D341Med (cell line): ENCODE measurements at regions not wholly inside any gene's neighbourhood (a gene's known extent, or its start where the extent isn't known, plus 50 kb on each side); places are given as distances from the start of the nearest gene placed in this dataset.

ENCODE experiments used
- DNase-seq: peaks from one replicate; pipeline ENCODE4 v3.0.0; 2012; ENCODE audit warnings: low spot score

GRCh38 chr4:133467290-133467947, 318.3 kb downstream of the PCDH10 start:
- no peak for DNase-seq

GRCh38 chr4:133465022-133465421, 315.9 kb downstream of the PCDH10 start:
- DNase-seq, result no peak

- no peak for DNase-seq
Observed at GRCh38 chr4:133464311-133464710, 315.2 kb downstream of the PCDH10 start.

- no peak for DNase-seq
Observed at GRCh38 chr4:133452678-133453077, 303.6 kb downstream of the PCDH10 start.

DNA sequence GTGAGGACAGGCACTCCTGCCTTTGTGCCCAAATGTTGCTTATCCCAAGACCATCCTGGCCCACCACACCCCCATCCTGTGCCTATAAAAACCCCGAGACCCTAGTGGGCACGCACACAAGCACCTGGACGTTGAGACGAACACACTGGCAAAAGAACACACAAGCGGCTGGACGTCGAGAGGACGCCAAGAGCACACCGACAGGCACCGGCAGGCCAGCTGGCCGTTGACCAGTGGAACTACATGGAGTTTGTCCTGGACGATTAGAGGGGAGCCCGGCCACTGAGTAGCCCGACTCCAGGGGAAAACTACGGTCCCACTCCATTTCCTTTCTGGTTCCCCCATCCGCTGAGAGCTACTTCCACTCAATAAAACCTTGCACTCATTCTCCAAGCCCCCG, 301.7 kb downstream of the PCDH10 start:
- DNase-seq, result no peak

DNA sequence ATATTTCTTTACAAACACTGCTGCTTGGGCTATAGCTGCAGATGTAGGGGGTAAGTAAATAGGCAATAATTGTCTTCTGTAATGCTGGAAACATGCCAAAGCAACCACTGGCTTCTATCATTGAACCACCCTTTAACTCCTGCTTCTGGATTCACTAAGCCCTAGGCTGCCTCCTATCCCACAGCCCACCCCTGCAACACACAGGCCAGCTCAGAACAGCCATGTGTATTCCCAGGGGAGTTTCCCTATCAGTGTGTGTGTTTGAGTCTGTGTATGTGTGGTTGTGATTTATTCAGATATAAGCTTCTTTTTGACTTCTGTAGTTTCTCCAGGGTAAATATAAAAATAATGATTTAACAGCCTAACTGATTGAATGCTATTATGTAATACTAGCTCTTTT, 291.3 kb downstream of the PCDH10 start:
- DNase-seq, result no peak

DNA sequence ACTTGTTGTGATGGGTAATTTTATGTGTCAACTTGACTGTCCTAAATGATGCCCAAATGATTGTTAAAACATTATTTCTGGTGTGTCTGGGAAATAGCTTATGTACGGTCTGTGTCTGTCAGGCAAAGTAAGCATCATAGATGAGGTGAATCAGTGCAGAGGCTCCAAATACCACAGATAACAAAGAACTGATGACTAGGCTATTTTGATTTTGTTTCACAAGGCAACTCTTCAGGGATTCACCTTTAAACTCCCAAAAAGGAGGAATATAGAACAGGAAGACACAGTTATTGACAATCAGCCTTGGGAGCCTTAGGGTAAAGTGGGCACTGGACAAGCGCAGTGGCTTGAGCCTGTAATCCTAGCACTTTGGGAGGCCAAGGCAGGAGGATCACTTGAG, 290.7 kb downstream of the PCDH10 start:
- no peak for DNase-seq

- DNase-seq, result no peak
Observed at GRCh38 chr4:133424605-133425004, 275.5 kb downstream of the PCDH10 start.

GRCh38 chr4:133403913-133404312, 254.8 kb downstream of the PCDH10 start:
- DNase-seq, result no peak

GRCh38 chr4:133402616-133403015, 253.5 kb downstream of the PCDH10 start:
- no peak for DNase-seq

DNA sequence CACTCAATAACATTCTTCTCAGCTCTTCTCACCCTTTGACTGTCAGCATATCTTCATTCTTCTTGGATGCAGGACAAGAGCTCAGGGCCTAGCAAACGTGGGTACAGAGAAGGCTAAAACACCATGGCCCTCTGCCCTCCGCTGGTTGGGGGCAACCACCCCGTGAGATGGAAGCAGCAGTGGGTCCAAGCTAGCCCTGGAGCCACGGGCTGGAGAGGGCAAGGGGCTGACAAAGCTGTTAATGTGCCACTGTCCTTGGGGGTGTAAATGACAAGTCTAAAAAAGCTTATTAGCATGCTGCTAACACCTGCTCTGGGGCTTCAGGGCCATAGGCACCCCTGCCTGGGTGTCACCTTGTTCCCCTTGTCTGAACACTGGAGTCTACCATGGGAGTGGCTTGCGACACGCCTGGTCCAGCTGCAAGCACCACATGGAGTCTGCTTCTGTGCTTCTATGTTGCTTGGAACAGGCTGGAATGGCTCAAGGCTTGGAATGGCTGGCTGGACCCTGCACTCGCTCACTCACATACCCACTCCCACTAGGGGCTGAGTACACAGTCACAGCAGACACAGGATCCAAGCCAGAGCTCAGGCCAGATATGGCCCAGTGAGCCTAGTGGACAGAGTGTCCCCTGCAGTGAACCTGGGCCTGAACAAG, 246.0 kb downstream of the PCDH10 start:
- no peak for DNase-seq

DNA sequence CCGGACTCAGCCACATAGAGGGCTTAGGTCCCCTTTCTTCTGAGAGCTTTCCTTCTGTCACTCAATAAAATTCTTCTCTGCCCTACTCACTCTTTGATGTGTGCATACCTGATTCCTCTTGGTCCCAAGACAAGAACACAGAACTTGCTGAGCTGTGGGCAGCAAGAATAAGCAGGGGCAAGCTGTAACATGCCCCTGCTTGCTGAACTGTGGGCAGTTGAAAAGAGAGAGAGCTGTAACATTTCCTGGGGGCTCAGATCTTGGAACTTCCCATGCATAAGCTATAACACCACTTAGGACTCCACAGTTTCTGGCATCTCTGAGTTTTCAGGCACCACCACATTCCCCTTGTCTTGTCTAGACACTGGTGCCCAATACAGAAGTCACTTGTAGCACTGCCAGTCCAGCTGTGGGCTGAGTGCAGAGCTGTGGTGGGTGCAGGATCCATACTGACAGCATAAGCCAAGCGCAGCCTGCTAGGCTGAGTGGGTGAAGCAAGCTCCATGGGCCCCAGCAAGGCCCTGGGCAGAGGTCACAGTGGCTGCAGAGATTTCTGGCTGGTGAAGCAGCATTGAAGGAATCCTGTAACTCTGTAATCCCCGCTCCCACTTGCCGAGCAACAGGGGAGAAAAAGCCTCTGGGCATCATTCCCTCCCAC, 241.2 kb downstream of the PCDH10 start:
- DNase-seq, result no peak

- DNase-seq, result no peak
Observed at GRCh38 chr4:133389029-133389428, 239.9 kb downstream of the PCDH10 start.

GRCh38 chr4:133385161-133385954, 236.3 kb downstream of the PCDH10 start:
- DNase-seq, result no peak

DNA sequence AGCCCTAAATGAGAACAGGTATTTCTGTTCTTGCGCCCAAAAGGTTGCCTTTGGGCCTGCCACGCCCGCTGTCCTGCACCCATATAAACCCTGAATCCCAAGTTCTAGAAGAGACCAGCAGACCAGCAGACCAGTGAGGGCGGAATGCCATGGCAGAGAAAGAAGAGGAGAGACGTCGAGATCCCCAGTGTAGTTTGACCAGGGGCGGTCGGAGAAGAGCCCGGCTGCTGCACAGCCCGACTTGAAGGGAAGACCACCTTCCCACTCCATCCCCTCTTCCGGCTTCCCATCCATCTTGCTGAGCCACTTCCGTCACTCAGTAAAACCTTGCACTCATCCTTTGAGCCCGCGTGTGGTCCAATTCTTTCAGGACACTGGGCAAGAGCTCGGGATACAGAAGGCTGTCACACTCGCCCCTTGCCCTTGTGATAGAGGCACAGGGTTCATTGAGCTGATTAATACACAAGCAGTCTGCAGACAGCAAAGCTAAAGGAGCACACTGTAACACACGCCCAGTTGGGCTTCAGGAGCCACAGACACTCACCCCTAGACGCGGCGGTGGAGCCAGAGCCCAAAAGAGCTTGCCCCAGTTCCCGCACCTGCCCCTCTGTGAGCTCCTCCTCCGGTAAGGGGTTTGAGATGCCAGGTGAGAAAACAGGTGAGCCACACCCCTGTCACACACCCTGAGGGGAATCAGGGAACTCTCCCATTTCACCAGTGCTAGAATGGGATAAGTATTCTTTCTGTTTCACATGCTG, 230.8 kb downstream of the PCDH10 start:
- DNase-seq, result no peak

GRCh38 chr4:133377286-133377685, 228.2 kb downstream of the PCDH10 start:
- no peak for DNase-seq

DNA sequence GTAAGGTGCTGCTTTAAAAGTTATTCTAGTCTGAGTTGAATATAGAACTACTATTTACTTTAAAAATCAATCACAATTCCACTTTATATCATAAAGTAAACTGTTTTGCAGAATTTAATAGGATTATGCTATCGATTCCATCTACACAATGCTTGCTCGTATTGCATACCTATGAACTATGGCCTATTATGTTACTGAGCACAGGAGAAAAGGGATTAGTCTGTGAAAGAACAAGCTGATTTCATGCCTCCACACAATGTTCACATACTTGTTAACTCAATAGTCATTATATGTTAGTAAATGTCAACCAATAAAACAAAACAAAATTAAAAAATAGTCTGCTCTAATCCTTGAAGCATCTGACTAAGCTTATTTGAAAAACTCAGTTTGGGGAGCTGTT, 223.6 kb downstream of the PCDH10 start:
- no peak for DNase-seq

- no peak for DNase-seq
Observed at GRCh38 chr4:133355633-133356032, 206.5 kb downstream of the PCDH10 start.

GRCh38 chr4:133347409-133347808, 198.3 kb downstream of the PCDH10 start:
- DNase-seq, result no peak

- DNase-seq, result no peak
Observed at GRCh38 chr4:133324491-133324890, 175.4 kb downstream of the PCDH10 start.

- no peak for DNase-seq
Observed at GRCh38 chr4:133323670-133324069, 174.6 kb downstream of the PCDH10 start.
